Vagina (tissue), 2 donors: ENCODE measurements at regions not wholly inside any gene's neighbourhood (a gene's known extent, or its start where the extent isn't known, plus 50 kb on each side); places are given as distances from the start of the nearest gene placed in this dataset.
"Not testable (repeated sequence)": the region's sequence is repeated elsewhere in the genome, so short reads cannot be mapped to it uniquely, and the experiment has no call there.

Experiments
- DNase-seq, 2 donors: peaks; one replicate each; pipeline ENCODE4 v3.0.0-alpha.2; 2017; ENCODE audit errors: extremely low spot score in 2 of 2
- H3K27ac ChIP-seq: fragments of 200-600 bp; sonication (generic); one replicate; pipeline ENCODE4 v1.5.1; 2019
- H3K27me3 ChIP-seq: fragments of 200-600 bp; sonication (generic); one replicate; pipeline ENCODE4 v1.5.1; 2019
- H3K36me3 ChIP-seq, 2 donors: fragments of 200-600 bp; sonication (generic); one replicate each; pipeline ENCODE4 v1.5.1; 2017 to 2019
- H3K4me1 ChIP-seq: fragments of 200-600 bp; sonication (generic); one replicate; pipeline ENCODE4 v1.5.1; 2019
- H3K4me3 ChIP-seq, 2 donors: fragments of 200-600 bp; sonication (generic); 1 replicate in 1 of 2; 2 replicates in 1 of 2; pipeline ENCODE4 v1.5.1; 2016 to 2019
- H3K9me3 ChIP-seq: fragments of 200-600 bp; sonication (generic); one replicate; pipeline ENCODE4 v1.5.1; 2019
- POLR2A ChIP-seq, 2 donors: fragments of 450-650 bp; IDR thresholded peaks; one replicate each; pipeline ENCODE4 v1.6.1; 2017; ENCODE audit warnings: antibody characterized with exemption in 2 of 2, mild to moderate bottlenecking in 2 of 2, moderate library complexity in 2 of 2
- POLR2AphosphoS5 ChIP-seq, 2 donors: sonication (generic); formaldehyde crosslinking; IDR thresholded peaks; one replicate each; pipeline ENCODE4 v1.9.0; 2017; ENCODE audit warnings: antibody characterized with exemption in 2 of 2, mild to moderate bottlenecking in 2 of 2, low read depth in 1 of 2; ENCODE audit not compliant: insufficient read depth in 1 of 2
- intact Hi-C: fragments of 100-400 bp; cut with DNase I; formaldehyde crosslinking; loops from one replicate; pipeline ENCODE4 v1.15.1; 2023
- TF ChIP-seq, protein P1 (sequence below), 3 experiments: fragments of 450-650 bp in 2 of 3; fragments of 200-600 bp in 1 of 3; sonication (generic) in 1 of 3; IDR thresholded peaks; one replicate each; pipeline ENCODE4 v1.5.1; 2017 to 2019; ENCODE audit warnings: antibody characterized with exemption in 3 of 3, mild to moderate bottlenecking in 2 of 3, moderate library complexity in 2 of 3

DNA sequence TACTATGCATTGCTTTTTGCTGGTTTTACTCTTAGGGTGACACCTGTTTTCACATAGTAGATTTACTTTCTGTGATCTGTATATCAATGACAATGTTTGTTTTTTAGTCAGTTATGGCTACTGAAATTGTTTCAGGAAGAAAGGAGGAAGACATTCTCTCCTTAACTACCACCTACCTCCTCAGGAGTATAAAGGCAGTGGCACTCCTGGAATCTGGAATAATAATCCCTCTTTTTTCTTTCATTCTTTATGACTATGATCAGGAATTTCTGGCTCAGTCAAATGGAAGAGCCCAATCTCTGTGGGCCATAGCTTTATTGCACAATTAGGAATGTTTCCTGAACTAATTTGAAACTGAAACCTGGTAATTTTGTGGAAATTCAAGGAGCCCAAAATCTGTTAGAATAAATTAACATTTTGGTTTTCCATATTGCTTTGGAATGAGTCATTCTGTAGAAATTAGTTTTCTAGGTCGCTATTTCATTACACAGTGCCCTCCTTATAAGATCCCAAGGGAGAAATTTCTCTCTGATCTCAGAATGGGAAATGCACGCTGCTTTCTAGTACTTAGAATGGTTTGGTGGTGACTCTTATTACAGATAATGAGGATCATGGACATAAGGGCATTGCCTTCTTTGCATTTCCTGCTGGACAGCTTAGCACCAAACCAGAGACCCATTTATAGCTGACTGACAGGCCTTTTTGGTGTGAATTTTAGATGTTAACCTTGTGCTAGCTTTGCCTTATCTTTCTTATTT lies 95.3 kb upstream of the VLDLR start:
- Histone ChIP-seq H3K27ac (no peak overlapping the region), H3K27me3 (no peaks in the 10 kb centered on the region), H3K36me3 (no peaks in the 10 kb centered on the region), H3K9me3 (no peaks in the 10 kb centered on the region), H3K4me1 (no peaks in the 10 kb centered on the region), H3K4me3 (no peak overlapping the region)
- intact Hi-C loops: no loop called here
- TF ChIP-seq, protein P1, sequence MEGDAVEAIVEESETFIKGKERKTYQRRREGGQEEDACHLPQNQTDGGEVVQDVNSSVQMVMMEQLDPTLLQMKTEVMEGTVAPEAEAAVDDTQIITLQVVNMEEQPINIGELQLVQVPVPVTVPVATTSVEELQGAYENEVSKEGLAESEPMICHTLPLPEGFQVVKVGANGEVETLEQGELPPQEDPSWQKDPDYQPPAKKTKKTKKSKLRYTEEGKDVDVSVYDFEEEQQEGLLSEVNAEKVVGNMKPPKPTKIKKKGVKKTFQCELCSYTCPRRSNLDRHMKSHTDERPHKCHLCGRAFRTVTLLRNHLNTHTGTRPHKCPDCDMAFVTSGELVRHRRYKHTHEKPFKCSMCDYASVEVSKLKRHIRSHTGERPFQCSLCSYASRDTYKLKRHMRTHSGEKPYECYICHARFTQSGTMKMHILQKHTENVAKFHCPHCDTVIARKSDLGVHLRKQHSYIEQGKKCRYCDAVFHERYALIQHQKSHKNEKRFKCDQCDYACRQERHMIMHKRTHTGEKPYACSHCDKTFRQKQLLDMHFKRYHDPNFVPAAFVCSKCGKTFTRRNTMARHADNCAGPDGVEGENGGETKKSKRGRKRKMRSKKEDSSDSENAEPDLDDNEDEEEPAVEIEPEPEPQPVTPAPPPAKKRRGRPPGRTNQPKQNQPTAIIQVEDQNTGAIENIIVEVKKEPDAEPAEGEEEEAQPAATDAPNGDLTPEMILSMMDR (IDR thresholded peaks at IDR 0.05): no peak
- TF ChIP-seq POLR2AphosphoS5 (IDR thresholded peaks at IDR 0.05; ENCODE audit: insufficient read depth in 1 of 2, low read depth in 1 of 2): no peak
- TF ChIP-seq POLR2A (IDR thresholded peaks at IDR 0.05): no peak
- DNase-seq: no peak

DNA sequence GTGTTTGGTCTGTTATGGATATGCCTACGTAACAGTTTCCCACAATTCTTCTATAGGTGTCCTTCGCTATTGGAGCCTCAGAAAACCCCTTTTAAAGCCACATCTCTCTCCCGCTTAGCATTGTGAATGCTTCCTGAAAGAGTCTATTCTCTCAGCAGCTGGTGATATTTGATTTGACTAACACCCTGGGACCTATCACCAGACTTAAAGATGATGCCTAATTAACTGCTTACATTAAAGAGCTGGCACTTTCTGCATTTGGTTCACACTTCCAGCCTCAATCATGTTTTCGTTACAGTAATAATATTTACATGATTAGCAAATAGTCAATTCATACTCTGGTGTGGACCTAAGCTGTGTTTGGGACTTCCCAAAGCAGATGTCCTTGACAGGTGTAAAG lies 90.1 kb upstream of the VLDLR start:
- no peak for DNase-seq
- intact Hi-C loops: no loop called here
- Histone ChIP-seq H3K27me3 (no peaks in the 10 kb centered on the region), H3K36me3 (no peaks in the 10 kb centered on the region), H3K4me1 (no peaks in the 10 kb centered on the region), H3K27ac (no peak overlapping the region), H3K9me3 (no peaks in the 10 kb centered on the region), H3K4me3 (no peak overlapping the region)
- TF ChIP-seq POLR2AphosphoS5 (IDR thresholded peaks at IDR 0.05; ENCODE audit: insufficient read depth in 1 of 2, low read depth in 1 of 2): no peak
- no peak for TF ChIP-seq POLR2A (IDR thresholded peaks at IDR 0.05)
- TF ChIP-seq, protein P1 (IDR thresholded peaks at IDR 0.05): no peak

DNA sequence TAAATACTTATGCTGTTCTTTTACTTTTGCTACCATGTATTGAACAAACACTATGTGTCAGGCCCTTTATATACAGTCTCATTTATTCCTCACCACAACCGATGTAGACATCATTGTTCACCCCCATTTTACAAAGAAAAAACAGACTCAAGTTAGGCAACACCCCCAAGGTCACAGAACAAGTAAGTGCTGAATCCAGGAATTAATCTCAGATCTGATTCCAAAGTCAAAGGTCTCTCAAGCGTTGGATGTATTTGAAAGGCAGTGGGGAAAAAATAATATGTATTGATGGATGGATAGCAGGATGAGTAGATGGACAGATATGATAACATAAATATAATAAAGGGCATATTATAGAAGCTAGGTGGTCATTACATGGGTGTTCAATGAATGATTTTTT lies 85.1 kb upstream of the VLDLR start:
- Histone ChIP-seq H3K4me3 (no peak overlapping the region), H3K27me3 (no peaks in the 10 kb centered on the region), H3K9me3 (no peaks in the 10 kb centered on the region), H3K36me3 (no peaks in the 10 kb centered on the region), H3K4me1 (no peaks in the 10 kb centered on the region), H3K27ac (no peak overlapping the region)
- no peak for DNase-seq
- TF ChIP-seq POLR2AphosphoS5 (IDR thresholded peaks at IDR 0.05; ENCODE audit: insufficient read depth in 1 of 2, low read depth in 1 of 2) (no peak), POLR2A (IDR thresholded peaks at IDR 0.05) (no peak)
- TF ChIP-seq, protein P1 (IDR thresholded peaks at IDR 0.05): no peak
- intact Hi-C loops: no loop called here

DNA sequence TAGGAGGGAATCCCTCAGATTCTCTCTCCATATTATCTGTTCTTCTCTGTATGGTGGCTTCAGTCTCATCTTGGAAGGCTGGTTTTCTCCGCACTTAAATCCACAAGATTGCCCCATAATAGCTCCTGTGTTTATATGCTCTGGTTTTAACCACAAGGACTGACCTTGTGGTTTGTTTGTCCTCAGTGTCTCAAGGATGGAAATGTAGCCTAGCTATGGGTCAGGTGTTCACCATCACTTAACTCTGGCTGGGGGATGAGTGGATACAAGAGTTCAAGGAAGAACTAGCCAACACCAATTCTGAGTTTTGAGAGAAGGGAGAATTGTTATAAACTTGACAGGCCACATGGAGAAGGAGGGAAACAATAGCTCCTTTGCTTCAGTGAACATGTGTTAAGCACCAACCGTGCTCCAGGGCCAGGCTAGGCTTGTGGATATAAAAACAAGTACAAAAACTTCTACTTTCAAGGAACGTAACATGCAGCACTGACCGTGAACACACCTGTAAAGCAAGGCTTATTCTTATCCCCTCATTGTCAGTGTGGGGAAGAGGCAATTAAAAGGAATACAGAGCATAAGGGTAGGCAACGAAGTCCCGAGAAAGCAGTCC lies 75.6 kb upstream of the VLDLR start:
- intact Hi-C loops: no loop called here
- H3K4me1 ChIP-seq: no peaks in the 10 kb centered on the region

DNA sequence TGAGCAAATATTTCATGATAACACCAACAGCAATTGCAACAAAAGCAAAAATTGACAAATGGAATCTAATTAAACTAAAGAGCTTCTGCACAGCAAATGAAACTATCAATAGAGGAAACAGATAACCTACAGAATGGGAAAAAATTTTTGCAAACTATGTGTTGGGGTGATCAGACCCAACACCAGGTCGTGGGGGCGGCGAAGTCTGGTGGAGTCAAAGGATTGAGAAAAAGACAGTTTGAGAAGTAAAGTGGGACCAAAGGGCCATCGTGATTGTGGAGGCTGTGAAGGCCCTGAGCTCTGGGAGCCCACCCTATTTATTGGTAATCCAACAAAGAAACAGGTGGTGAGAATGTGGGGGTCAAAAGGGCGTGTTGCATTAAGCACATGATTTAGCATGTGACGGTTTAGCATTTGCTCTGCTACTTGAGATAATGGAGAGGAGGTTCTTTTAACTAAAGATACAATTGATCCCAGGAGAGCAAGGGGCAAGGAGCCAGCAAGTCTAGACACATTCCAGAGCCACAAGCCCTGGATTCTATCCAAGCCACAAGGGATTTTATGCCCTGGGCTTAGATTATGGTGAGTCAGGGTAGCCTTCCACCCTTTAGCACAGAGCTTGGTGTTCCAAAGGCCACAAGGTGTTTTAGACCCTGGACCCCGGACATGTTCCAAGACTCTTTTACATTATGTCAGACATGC lies 65.5 kb upstream of the VLDLR start:
- intact Hi-C loops: not testable (repeated sequence)

More for the DNA sequence above, 75.6 kb upstream of the VLDLR start:
- no peaks in the 10 kb centered on the region for H3K36me3 ChIP-seq
- no peaks in the 10 kb centered on the region for H3K9me3 ChIP-seq
- DNase-seq: no peak
- no peak overlapping the region for H3K4me3 ChIP-seq
- TF ChIP-seq POLR2AphosphoS5 (IDR thresholded peaks at IDR 0.05; ENCODE audit: insufficient read depth in 1 of 2, low read depth in 1 of 2): no peak
- TF ChIP-seq, protein P1 (IDR thresholded peaks at IDR 0.05): no peak
- no peak for TF ChIP-seq POLR2A (IDR thresholded peaks at IDR 0.05)
- no peak overlapping the region for H3K27ac ChIP-seq
- H3K27me3 ChIP-seq: no peaks in the 10 kb centered on the region

More for the DNA sequence above, 65.5 kb upstream of the VLDLR start:
- H3K4me3 ChIP-seq, H3K27me3 ChIP-seq, DNase-seq, H3K27ac ChIP-seq, H3K36me3 ChIP-seq, H3K9me3 ChIP-seq: not testable (repeated sequence)
- peaks cover 13% of the 10 kb centered on the region for H3K4me1 ChIP-seq
